Liver (tissue), 8 donors: ENCODE measurements at regions not wholly inside any gene's neighbourhood (a gene's known extent, or its start where the extent isn't known, plus 50 kb on each side); places are given as distances from the start of the nearest gene placed in this dataset.

Experiments used
- DNase-seq: peaks from one replicate; pipeline ENCODE4 v3.0.0-alpha.2; 2017; ENCODE audit warnings: low spot score
- H3K27ac ChIP-seq, 2 donors: one replicate each; pipeline ENCODE4 v1.7.0; 2013; ENCODE audit warnings: inconsistent platforms in 2 of 2, low read length in 2 of 2, control low read depth in 1 of 2, low read depth in 1 of 2, mild to moderate bottlenecking in 1 of 2
- H3K27me3 ChIP-seq, 4 donors: one replicate each; pipeline versions ENCODE4 v1.6.1 to v1.7.0; 2013; ENCODE audit warnings: low read length in 3 of 4, inconsistent platforms in 1 of 4, mild to moderate bottlenecking in 1 of 4, moderate library complexity in 1 of 4; ENCODE audit not compliant: control insufficient read depth in 4 of 4, insufficient read depth in 4 of 4
- H3K36me3 ChIP-seq, 4 donors: one replicate each; pipeline versions ENCODE4 v1.6.1 to v1.7.0; 2013; ENCODE audit warnings: low read length in 3 of 4, mild to moderate bottlenecking in 3 of 4, low read depth in 1 of 4, moderate library complexity in 1 of 4; ENCODE audit not compliant: control insufficient read depth in 4 of 4, insufficient read depth in 3 of 4
- H3K4me1 ChIP-seq, 4 donors: one replicate each; pipeline versions ENCODE4 v1.6.1 to v1.7.0; 2013; ENCODE audit warnings: low read length in 3 of 4, mild to moderate bottlenecking in 3 of 4, moderate library complexity in 1 of 4; ENCODE audit not compliant: control insufficient read depth in 4 of 4, insufficient read depth in 4 of 4
- H3K4me3 ChIP-seq, 3 donors: one replicate each; pipeline versions ENCODE4 v1.6.1 to v1.7.0; 2013; ENCODE audit warnings: low read length in 3 of 3, control low read depth in 1 of 3, low read depth in 1 of 3, mild to moderate bottlenecking in 1 of 3
- H3K9ac ChIP-seq, 2 donors: one replicate each; pipeline ENCODE4 v1.7.0; 2013; ENCODE audit warnings: low read length in 2 of 2, mild to moderate bottlenecking in 2 of 2, moderate library complexity in 2 of 2, control low read depth in 1 of 2, low read depth in 1 of 2
- H3K9me3 ChIP-seq, 4 donors: one replicate each; pipeline versions ENCODE4 v1.6.1 to v1.7.0; 2013; ENCODE audit warnings: low read length in 3 of 4; ENCODE audit not compliant: control insufficient read depth in 4 of 4
- EGR1 ChIP-seq, 2 donors: IDR thresholded peaks; 2 replicates each; pipeline ENCODE4 v1.6.1; 2016 to 2018; ENCODE audit warnings: antibody characterized with exemption in 2 of 2, low read depth in 2 of 2
- FOXA1 ChIP-seq: IDR thresholded peaks from 2 replicates; pipeline ENCODE4 v1.6.1; 2016; ENCODE audit warnings: antibody characterized with exemption
- FOXA2 ChIP-seq: IDR thresholded peaks from 2 replicates; pipeline ENCODE4 v1.6.1; 2016; ENCODE audit warnings: antibody characterized with exemption
- GABPA ChIP-seq, 2 donors: IDR thresholded peaks in 1 of 2; conservative IDR thresholded peaks in 1 of 2; 2 replicates each; pipeline ENCODE4 v1.6.1; 2016; ENCODE audit warnings: antibody characterized with exemption in 2 of 2, mild to moderate bottlenecking in 1 of 2, moderate library complexity in 1 of 2
- HNF4G ChIP-seq: IDR thresholded peaks from 2 replicates; pipeline ENCODE4 v1.6.1; 2016; ENCODE audit warnings: antibody characterized with exemption
- JUND ChIP-seq, 2 donors: IDR thresholded peaks; 2 replicates each; pipeline ENCODE4 v1.6.1; 2016; ENCODE audit warnings: antibody characterized with exemption in 2 of 2
- NR2F2 ChIP-seq: IDR thresholded peaks from 2 replicates; pipeline ENCODE4 v1.6.1; 2016; ENCODE audit warnings: antibody characterized with exemption
- RXRA ChIP-seq, 2 donors: IDR thresholded peaks; 2 replicates each; pipeline ENCODE4 v1.6.1; 2017 to 2018; ENCODE audit warnings: antibody characterized with exemption in 2 of 2, mild to moderate bottlenecking in 1 of 2
- TAF1 ChIP-seq: conservative IDR thresholded peaks from 2 replicates; pipeline ENCODE4 v1.6.1; 2016; ENCODE audit warnings: antibody characterized with exemption, mild to moderate bottlenecking
- YY1 ChIP-seq: IDR thresholded peaks from 2 replicates; pipeline ENCODE4 v1.6.1; 2016; ENCODE audit warnings: antibody characterized with exemption, mild to moderate bottlenecking
- WGBS: extraction: QIAGEN DNeasy Blood & Tissue Kit; methylation state at CpG from one replicate; pipeline ENCODE4 v1.1.7; 2013; 5-methylcytosine and 5-hydroxymethylcytosine counted together
- TF ChIP-seq, protein P1 (sequence below): IDR thresholded peaks from 2 replicates; pipeline ENCODE4 v1.6.1; 2016; ENCODE audit warnings: antibody characterized with exemption
- TF ChIP-seq, protein P2 (sequence below): IDR thresholded peaks from 2 replicates; pipeline ENCODE4 v1.6.1; 2016; ENCODE audit warnings: antibody characterized with exemption, mild to moderate bottlenecking
- TF ChIP-seq, protein P3 (sequence below): fragments of 150-350 bp; IDR thresholded peaks from 2 replicates; pipeline ENCODE4 v1.5.1; 2017; ENCODE audit warnings: improper control_type of control experiment, low read depth, low read length; ENCODE audit not compliant: missing input control
- donor health status: healthy.
- donor health status: healthy.
- donor health status: healthy.
- donor health status: healthy.
- donor health status: healthy.

DNA sequence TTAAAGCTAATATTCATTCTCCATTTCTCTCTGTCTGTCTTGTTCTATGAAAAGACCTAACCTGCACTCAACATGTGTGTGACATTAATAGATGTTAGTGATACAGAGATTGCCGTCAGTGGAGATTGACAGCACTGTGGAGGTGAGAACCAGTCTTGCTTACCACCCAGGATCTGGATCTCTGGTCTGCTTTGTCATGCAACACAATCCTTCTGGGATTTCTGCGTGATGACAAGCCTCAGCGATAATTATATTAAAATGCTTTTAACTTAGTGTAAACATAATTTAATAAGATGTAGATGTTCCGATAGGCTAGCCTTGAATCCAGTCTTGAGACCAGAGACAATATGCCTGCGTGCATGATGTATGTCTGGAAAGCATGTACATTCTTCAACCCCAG is 262.0 kb upstream of the ZNF717 start:
- H3K9ac ChIP-seq: no peak overlapping the region
- no peak for DNase-seq
- H3K4me1 ChIP-seq: no peaks in the 10 kb centered on the region
- no peaks in the 10 kb centered on the region for H3K9me3 ChIP-seq
- no peak overlapping the region for H3K4me3 ChIP-seq
- H3K36me3 ChIP-seq: no peaks in the 10 kb centered on the region
- TF ChIP-seq NR2F2: no peak
- TF ChIP-seq, protein P1, sequence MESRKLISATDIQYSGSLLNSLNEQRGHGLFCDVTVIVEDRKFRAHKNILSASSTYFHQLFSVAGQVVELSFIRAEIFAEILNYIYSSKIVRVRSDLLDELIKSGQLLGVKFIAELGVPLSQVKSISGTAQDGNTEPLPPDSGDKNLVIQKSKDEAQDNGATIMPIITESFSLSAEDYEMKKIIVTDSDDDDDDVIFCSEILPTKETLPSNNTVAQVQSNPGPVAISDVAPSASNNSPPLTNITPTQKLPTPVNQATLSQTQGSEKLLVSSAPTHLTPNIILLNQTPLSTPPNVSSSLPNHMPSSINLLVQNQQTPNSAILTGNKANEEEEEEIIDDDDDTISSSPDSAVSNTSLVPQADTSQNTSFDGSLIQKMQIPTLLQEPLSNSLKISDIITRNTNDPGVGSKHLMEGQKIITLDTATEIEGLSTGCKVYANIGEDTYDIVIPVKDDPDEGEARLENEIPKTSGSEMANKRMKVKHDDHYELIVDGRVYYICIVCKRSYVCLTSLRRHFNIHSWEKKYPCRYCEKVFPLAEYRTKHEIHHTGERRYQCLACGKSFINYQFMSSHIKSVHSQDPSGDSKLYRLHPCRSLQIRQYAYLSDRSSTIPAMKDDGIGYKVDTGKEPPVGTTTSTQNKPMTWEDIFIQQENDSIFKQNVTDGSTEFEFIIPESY: no peak
- 84% methylated on average over 5 of the region's 5 CpGs for WGBS
- no peaks in the 10 kb centered on the region for H3K27me3 ChIP-seq
- H3K27ac ChIP-seq: no peak overlapping the region

DNA sequence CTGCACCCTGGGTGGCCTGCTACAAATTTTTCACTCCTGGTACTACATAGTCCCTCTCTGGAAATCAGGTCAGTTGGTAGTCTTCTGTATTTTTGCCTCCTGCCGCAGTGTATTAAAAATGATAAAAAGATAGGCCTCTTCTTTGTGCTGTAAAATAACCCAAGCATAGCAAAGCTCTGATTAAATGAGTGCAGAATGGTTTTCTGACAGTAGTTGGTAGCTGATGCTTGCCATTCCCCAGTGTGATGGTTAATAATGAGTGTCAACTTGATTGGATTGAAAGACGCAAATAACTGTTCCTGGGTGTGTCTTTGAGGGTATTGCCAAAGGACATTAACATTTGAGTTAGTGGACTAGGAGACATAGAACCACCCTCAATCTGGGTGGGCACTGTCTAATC is 264.4 kb upstream of the ZNF717 start:
- Histone ChIP-seq H3K9ac (no peak overlapping the region), H3K27me3 (no peaks in the 10 kb centered on the region), H3K4me1 (no peaks in the 10 kb centered on the region), H3K4me3 (no peak overlapping the region), H3K36me3 (no peaks in the 10 kb centered on the region), H3K9me3 (no peaks in the 10 kb centered on the region), H3K27ac (no peak overlapping the region)
- TF ChIP-seq RXRA (IDR thresholded peaks at IDR 0.05) (no peak), NR2F2 (no peak), HNF4G (no peak), TAF1 (no peak)
- TF ChIP-seq, protein P2, sequence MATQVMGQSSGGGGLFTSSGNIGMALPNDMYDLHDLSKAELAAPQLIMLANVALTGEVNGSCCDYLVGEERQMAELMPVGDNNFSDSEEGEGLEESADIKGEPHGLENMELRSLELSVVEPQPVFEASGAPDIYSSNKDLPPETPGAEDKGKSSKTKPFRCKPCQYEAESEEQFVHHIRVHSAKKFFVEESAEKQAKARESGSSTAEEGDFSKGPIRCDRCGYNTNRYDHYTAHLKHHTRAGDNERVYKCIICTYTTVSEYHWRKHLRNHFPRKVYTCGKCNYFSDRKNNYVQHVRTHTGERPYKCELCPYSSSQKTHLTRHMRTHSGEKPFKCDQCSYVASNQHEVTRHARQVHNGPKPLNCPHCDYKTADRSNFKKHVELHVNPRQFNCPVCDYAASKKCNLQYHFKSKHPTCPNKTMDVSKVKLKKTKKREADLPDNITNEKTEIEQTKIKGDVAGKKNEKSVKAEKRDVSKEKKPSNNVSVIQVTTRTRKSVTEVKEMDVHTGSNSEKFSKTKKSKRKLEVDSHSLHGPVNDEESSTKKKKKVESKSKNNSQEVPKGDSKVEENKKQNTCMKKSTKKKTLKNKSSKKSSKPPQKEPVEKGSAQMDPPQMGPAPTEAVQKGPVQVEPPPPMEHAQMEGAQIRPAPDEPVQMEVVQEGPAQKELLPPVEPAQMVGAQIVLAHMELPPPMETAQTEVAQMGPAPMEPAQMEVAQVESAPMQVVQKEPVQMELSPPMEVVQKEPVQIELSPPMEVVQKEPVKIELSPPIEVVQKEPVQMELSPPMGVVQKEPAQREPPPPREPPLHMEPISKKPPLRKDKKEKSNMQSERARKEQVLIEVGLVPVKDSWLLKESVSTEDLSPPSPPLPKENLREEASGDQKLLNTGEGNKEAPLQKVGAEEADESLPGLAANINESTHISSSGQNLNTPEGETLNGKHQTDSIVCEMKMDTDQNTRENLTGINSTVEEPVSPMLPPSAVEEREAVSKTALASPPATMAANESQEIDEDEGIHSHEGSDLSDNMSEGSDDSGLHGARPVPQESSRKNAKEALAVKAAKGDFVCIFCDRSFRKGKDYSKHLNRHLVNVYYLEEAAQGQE: no peak
- DNase-seq: no peak
- 86% methylated on average over 2 of the region's 2 CpGs for WGBS

DNA sequence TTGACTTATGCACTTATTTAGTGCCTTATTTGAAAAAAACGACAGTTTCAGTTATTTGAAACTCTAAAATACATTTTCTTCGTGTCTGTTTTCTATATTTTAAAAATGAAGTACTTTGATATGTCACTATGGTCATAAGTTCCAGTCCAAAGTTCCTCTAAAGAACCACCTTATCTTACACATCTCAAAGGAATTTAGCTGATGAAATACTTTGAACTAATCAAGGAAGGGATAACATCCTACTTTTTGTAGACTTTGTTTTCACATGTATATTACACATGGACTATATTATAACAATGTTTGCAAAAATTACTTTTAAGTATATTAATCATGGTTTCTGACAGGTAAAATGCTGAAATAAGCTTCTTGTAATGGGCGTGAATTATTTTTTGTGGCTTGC is 265.8 kb upstream of the ZNF717 start:
- H3K27me3 ChIP-seq: no peaks in the 10 kb centered on the region
- no peaks in the 10 kb centered on the region for H3K36me3 ChIP-seq
- 57% methylated on average over 3 of the region's 3 CpGs for WGBS
- H3K9ac ChIP-seq: no peak overlapping the region
- DNase-seq: no peak
- no peak overlapping the region for H3K4me3 ChIP-seq
- H3K4me1 ChIP-seq: no peaks in the 10 kb centered on the region
- TF ChIP-seq JUND (IDR thresholded peaks at IDR 0.05): no peak
- no peak for TF ChIP-seq HNF4G
- no peaks in the 10 kb centered on the region for H3K9me3 ChIP-seq
- H3K27ac ChIP-seq: no peak overlapping the region

DNA sequence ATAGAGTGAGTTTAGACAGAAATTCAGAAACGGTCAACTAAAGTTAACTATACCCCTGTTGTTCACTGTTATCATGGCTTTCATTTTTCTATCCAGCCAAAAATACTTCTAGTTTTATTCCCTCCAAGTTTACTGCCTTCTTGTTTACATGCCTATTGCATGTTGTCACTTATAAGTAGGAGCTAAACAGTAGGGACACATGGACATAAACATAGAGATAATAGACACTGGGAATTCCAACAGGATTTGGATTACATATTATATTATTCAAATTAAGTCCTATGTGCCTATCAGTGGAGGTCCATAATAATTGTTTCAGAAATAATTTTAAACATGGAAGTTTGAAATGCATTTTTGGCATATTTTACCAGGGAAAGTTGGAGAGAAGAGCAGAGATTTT is 269.1 kb upstream of the ZNF717 start:
- 68% methylated on average over 1 of the region's 1 CpG for WGBS
- Histone ChIP-seq H3K9ac (no peak overlapping the region), H3K4me1 (no peaks in the 10 kb centered on the region), H3K9me3 (no peaks in the 10 kb centered on the region), H3K27me3 (no peaks in the 10 kb centered on the region), H3K27ac (no peak overlapping the region), H3K4me3 (no peak overlapping the region), H3K36me3 (no peaks in the 10 kb centered on the region)
- no peak for DNase-seq
- TF ChIP-seq NR2F2 (no peak), GABPA (IDR thresholded peaks at IDR 0.05 in 1 of 2, conservative IDR thresholded peaks at IDR 0.05 in 1 of 2) (no peak), EGR1 (IDR thresholded peaks at IDR 0.05; ENCODE audit: low read depth in 2 of 2) (no peak), JUND (IDR thresholded peaks at IDR 0.05) (no peak), TAF1 (no peak), FOXA2 (no peak), FOXA1 (no peak), YY1 (no peak)
- TF ChIP-seq, protein P3, sequence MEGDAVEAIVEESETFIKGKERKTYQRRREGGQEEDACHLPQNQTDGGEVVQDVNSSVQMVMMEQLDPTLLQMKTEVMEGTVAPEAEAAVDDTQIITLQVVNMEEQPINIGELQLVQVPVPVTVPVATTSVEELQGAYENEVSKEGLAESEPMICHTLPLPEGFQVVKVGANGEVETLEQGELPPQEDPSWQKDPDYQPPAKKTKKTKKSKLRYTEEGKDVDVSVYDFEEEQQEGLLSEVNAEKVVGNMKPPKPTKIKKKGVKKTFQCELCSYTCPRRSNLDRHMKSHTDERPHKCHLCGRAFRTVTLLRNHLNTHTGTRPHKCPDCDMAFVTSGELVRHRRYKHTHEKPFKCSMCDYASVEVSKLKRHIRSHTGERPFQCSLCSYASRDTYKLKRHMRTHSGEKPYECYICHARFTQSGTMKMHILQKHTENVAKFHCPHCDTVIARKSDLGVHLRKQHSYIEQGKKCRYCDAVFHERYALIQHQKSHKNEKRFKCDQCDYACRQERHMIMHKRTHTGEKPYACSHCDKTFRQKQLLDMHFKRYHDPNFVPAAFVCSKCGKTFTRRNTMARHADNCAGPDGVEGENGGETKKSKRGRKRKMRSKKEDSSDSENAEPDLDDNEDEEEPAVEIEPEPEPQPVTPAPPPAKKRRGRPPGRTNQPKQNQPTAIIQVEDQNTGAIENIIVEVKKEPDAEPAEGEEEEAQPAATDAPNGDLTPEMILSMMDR: no peak
- TF ChIP-seq, protein P2: no peak
